HEK293 (cell line): ENCODE measurements at regions not wholly inside any gene's neighbourhood (a gene's known extent, or its start where the extent isn't known, plus 50 kb on each side); places are given as distances from the start of the nearest gene placed in this dataset.
A peak's percentile ranks its signal among the peaks of the same experiment; 100 is the strongest.

Experiments used
- CTCF ChIA-PET: fragments of 350-600 bp; formaldehyde crosslinking; extraction: SDS; loops from one replicate; lab custom pipeline; 2021; ENCODE audit warnings: antibody characterized with exemption; lab: Yijun Ruan, JAX
- POLR2A ChIA-PET: fragments of 300-600 bp; formaldehyde crosslinking; extraction: SDS; loops from one replicate; lab custom pipeline; 2020; ENCODE audit warnings: antibody characterized with exemption, inconsistent platforms; lab: Yijun Ruan, JAX
- H3K27ac ChIP-seq: fragments of 200-500 bp; sonication (Bioruptor generic); 2 replicates; pipeline ENCODE4 v1.5.1; 2014; ENCODE audit warnings: low read depth, low read length, control low read depth, inconsistent platforms; ENCODE audit errors: extremely low read depth
- H3K36me3 ChIP-seq, 2 experiments: fragments of 200-500 bp in 1 of 2; sonication (Bioruptor generic) in 1 of 2; 1 replicate in 1 of 2; 2 replicates in 1 of 2; pipeline ENCODE4 v1.5.1; 2014 to 2017; ENCODE audit warnings: inconsistent platforms in 2 of 2, low read length in 2 of 2; ENCODE audit not compliant: control insufficient read depth in 2 of 2, insufficient read depth in 1 of 2
- H3K4me1 ChIP-seq: fragments of 200-500 bp; sonication (Bioruptor generic); 2 replicates; pipeline ENCODE4 v1.5.1; 2014; ENCODE audit warnings: mild to moderate bottlenecking, low read length, inconsistent platforms; ENCODE audit not compliant: control insufficient read depth, insufficient read depth
- H3K4me3 ChIP-seq: 2 replicates; pipeline ENCODE4 v1.5.1; 2011; ENCODE audit warnings: low read depth, mild to moderate bottlenecking, control low read depth, low read length, moderate library complexity
- H3K9me3 ChIP-seq: fragments of 200-500 bp; sonication (Bioruptor generic); 2 replicates; pipeline ENCODE4 v1.5.1; 2014; ENCODE audit warnings: low read depth, low read length, inconsistent platforms; ENCODE audit not compliant: control insufficient read depth, insufficient read depth
- BCL11B ChIP-seq: fragments of 450-650 bp; formaldehyde crosslinking; IDR thresholded peaks from 2 replicates; pipeline ENCODE4 v1.5.1; 2016; ENCODE audit warnings: low read depth, missing biosample characterization, missing genetic modification characterization
- KLF7 ChIP-seq: fragments of 450-650 bp; formaldehyde crosslinking; IDR thresholded peaks from 2 replicates; pipeline ENCODE4 v1.5.1; 2016; ENCODE audit warnings: missing biosample characterization, missing genetic modification characterization, borderline replicate concordance
- KLF9 ChIP-seq: fragments of 450-650 bp; formaldehyde crosslinking; IDR thresholded peaks from 2 replicates; pipeline ENCODE4 v1.5.1; 2016; ENCODE audit warnings: missing biosample characterization, missing genetic modification characterization, low read depth
- PATZ1 ChIP-seq: fragments of 450-650 bp; formaldehyde crosslinking; IDR thresholded peaks from 2 replicates; pipeline ENCODE4 v1.5.1; 2016; ENCODE audit warnings: missing biosample characterization, missing genetic modification characterization
- PRDM1 ChIP-seq: fragments of 450-650 bp; formaldehyde crosslinking; IDR thresholded peaks from 2 replicates; pipeline ENCODE4; 2016; ENCODE audit warnings: missing biosample characterization, missing genetic modification characterization
- RBAK ChIP-seq: fragments of 450-650 bp; formaldehyde crosslinking; IDR thresholded peaks from 2 replicates; pipeline ENCODE4 v1.5.1; 2016; ENCODE audit warnings: missing biosample characterization, missing genetic modification characterization
- ZBTB10 ChIP-seq: fragments of 450-650 bp; formaldehyde crosslinking; IDR thresholded peaks from 2 replicates; pipeline ENCODE4 v1.5.1; 2016; ENCODE audit warnings: missing biosample characterization, missing genetic modification characterization
- ZNF23 ChIP-seq: fragments of 450-650 bp; formaldehyde crosslinking; IDR thresholded peaks from 2 replicates; pipeline ENCODE4 v1.5.1; 2016; ENCODE audit warnings: missing biosample characterization, missing genetic modification characterization, borderline replicate concordance
- ZNF350 ChIP-seq: fragments of 450-650 bp; formaldehyde crosslinking; IDR thresholded peaks from 2 replicates; pipeline ENCODE4 v1.5.0; 2017; ENCODE audit warnings: missing biosample characterization, mild to moderate bottlenecking, missing genetic modification characterization
- ZNF366 ChIP-seq: fragments of 450-650 bp; formaldehyde crosslinking; conservative IDR thresholded peaks from 2 replicates; pipeline ENCODE4 v1.5.1; 2016; ENCODE audit warnings: missing biosample characterization, missing genetic modification characterization
- ZNF433 ChIP-seq: fragments of 450-650 bp; formaldehyde crosslinking; IDR thresholded peaks from 2 replicates; pipeline ENCODE4 v1.5.1; 2016; ENCODE audit warnings: missing biosample characterization, missing genetic modification characterization, low read depth
- ZNF529 ChIP-seq: fragments of 450-650 bp; formaldehyde crosslinking; IDR thresholded peaks from 2 replicates; pipeline ENCODE4 v1.5.1; 2017; ENCODE audit warnings: missing genetic modification characterization, missing biosample characterization; ENCODE audit not compliant: insufficient replicate concordance
- ZNF585B ChIP-seq: fragments of 450-650 bp; formaldehyde crosslinking; IDR thresholded peaks from 2 replicates; pipeline ENCODE4 v1.5.1; 2016; ENCODE audit warnings: missing biosample characterization, missing genetic modification characterization
- ZNF623 ChIP-seq: fragments of 450-650 bp; formaldehyde crosslinking; IDR thresholded peaks from 2 replicates; pipeline ENCODE4 v1.5.1; 2016; ENCODE audit warnings: missing biosample characterization, missing genetic modification characterization
- ZNF777 ChIP-seq: fragments of 450-650 bp; formaldehyde crosslinking; IDR thresholded peaks from 2 replicates; pipeline ENCODE4 v1.5.1; 2017; ENCODE audit warnings: missing biosample characterization, missing genetic modification characterization, borderline replicate concordance
- ZSCAN16 ChIP-seq: fragments of 450-650 bp; formaldehyde crosslinking; IDR thresholded peaks from 2 replicates; pipeline ENCODE4 v1.5.1; 2016; ENCODE audit warnings: missing biosample characterization, missing genetic modification characterization
- ZSCAN4 ChIP-seq: fragments of 450-650 bp; formaldehyde crosslinking; IDR thresholded peaks from 2 replicates; pipeline ENCODE4 v1.5.1; 2017; ENCODE audit warnings: missing biosample characterization, missing genetic modification characterization

- Histone ChIP-seq H3K36me3 (no peaks in the 10 kb centered on the region), H3K9me3 (no peaks in the 10 kb centered on the region), H3K4me3 (no peak overlapping the region), H3K4me1 (no peaks in the 10 kb centered on the region), H3K27ac (no peak overlapping the region)
- CTCF ChIA-PET, result interaction anchor here (0.6 kb wide), 1 partner anchor 93 kb away, joined by 3 read pairs; no protein-coding TSS in a partner anchor
- POLR2A ChIA-PET, result interaction anchor here (0.5 kb wide), 1 partner anchor 117 kb away, joined by 3 read pairs; no protein-coding TSS in a partner anchor
- TF ChIP-seq PRDM1 (tag by site-specific recombination) (peak; percentile 56), PATZ1 (tag by site-specific recombination) (no peak), ZNF366 (tag by site-specific recombination) (0 out of 2 replicates have a peak, but pooled peaks have one; percentile 14)
These were observed 120.4 kb downstream of the RMI2 start for GRCh38 chr16:11465675-11466074.

- no peaks in the 10 kb centered on the region for H3K4me1 ChIP-seq
- H3K27ac ChIP-seq, result no peak overlapping the region
- no peak overlapping the region for H3K4me3 ChIP-seq
- ChIA-PET CTCF (interaction anchor here (0.8 to 1.4 kb wide), 2 partner anchors 27 to 63 kb away, joined by 3 to 4 read pairs; no protein-coding TSS in a partner anchor), POLR2A (no interaction called here)
- TF ChIP-seq ZNF623 (tag by site-specific recombination), result peak; percentile 96
- TF ChIP-seq ZBTB10 (tag by site-specific recombination), result no peak
- no peaks in the 10 kb centered on the region for H3K36me3 ChIP-seq
- no peaks in the 10 kb centered on the region for H3K9me3 ChIP-seq
These were observed 115.9 kb downstream of the LITAF start for GRCh38 chr16:11470676-11471415.

GRCh38 chr16:11471548-11471947 lies 115.2 kb downstream of the LITAF start:
- TF ChIP-seq ZSCAN16 (tag by site-specific recombination), result no peak
- no peak for TF ChIP-seq ZNF777 (tag by site-specific recombination)
- no peak for TF ChIP-seq ZBTB10 (tag by site-specific recombination)
- no peak for TF ChIP-seq ZNF350 (tag by site-specific recombination)
- no peak for TF ChIP-seq ZNF23 (tag by site-specific recombination)
- no peak for TF ChIP-seq ZSCAN4
- no peak for TF ChIP-seq KLF9 (tag by site-specific recombination)
- no peak for TF ChIP-seq ZNF585B (tag by site-specific recombination)
- no peak for TF ChIP-seq BCL11B (tag by site-specific recombination)
- TF ChIP-seq KLF7 (tag by site-specific recombination), result no peak
- TF ChIP-seq RBAK, result no peak
- TF ChIP-seq ZNF433 (tag by site-specific recombination), result no peak
- no peak for TF ChIP-seq ZNF529 (tag by site-specific recombination)
- CTCF ChIA-PET, result no interaction called here
- H3K4me1 ChIP-seq, result no peaks in the 10 kb centered on the region
- no peaks in the 10 kb centered on the region for H3K36me3 ChIP-seq
- POLR2A ChIA-PET, result no interaction called here
- H3K27ac ChIP-seq, result no peak overlapping the region
- H3K4me3 ChIP-seq, result no peak overlapping the region
- H3K9me3 ChIP-seq, result no peaks in the 10 kb centered on the region
